ENCODE measurements at regions not wholly inside any gene's neighbourhood (a gene's known extent, or its start where the extent isn't known, plus 50 kb on each side); places are given as distances from the start of the nearest gene placed in this dataset.
"Not testable (repeated sequence)": the region's sequence is repeated elsewhere in the genome, so short reads cannot be mapped to it uniquely, and the experiment has no call there.

GRCh38 chr2:37769551-37769950 lies 98.1 kb upstream of the CDC42EP3 start:
- no peak overlapping the region for H3K27ac Mint-ChIP-seq
- H3K9me3 Mint-ChIP-seq, result no peaks in the 10 kb centered on the region
- H3K36me3 Mint-ChIP-seq (ENCODE audit: low read depth), result no peaks in the 10 kb centered on the region
- no peak overlapping the region for H3K4me3 Mint-ChIP-seq
- H3K27me3 Mint-ChIP-seq (ENCODE audit: low read depth), result no peaks in the 10 kb centered on the region
- H3K4me1 Mint-ChIP-seq (ENCODE audit: low read depth), result no peaks in the 10 kb centered on the region

GRCh38 chr2:37770797-37771196 lies 99.4 kb upstream of the CDC42EP3 start:
- Mint-ChIP-seq H3K4me1 (ENCODE audit: low read depth) (no peaks in the 10 kb centered on the region), H3K27ac (no peak overlapping the region), H3K4me3 (no peak overlapping the region), H3K9me3 (peaks cover 9% of the 10 kb centered on the region), H3K27me3 (ENCODE audit: low read depth) (no peaks in the 10 kb centered on the region), H3K36me3 (ENCODE audit: low read depth) (no peaks in the 10 kb centered on the region)

- Mint-ChIP-seq H3K4me1 (ENCODE audit: low read depth) (no peaks in the 10 kb centered on the region), H3K9me3 (peaks cover 10% of the 10 kb centered on the region), H3K36me3 (ENCODE audit: low read depth) (no peaks in the 10 kb centered on the region), H3K27ac (no peak overlapping the region), H3K27me3 (ENCODE audit: low read depth) (no peaks in the 10 kb centered on the region), H3K4me3 (no peak overlapping the region)
Measured at GRCh38 chr2:37771600-37772088, 100.2 kb upstream of the CDC42EP3 start.

GRCh38 chr2:37773371-37774130 lies 102.1 kb upstream of the CDC42EP3 start:
- Mint-ChIP-seq H3K4me1 (ENCODE audit: low read depth) (no peaks in the 10 kb centered on the region), H3K36me3 (ENCODE audit: low read depth) (no peaks in the 10 kb centered on the region), H3K27me3 (ENCODE audit: low read depth) (no peaks in the 10 kb centered on the region), H3K9me3 (peaks cover 10% of the 10 kb centered on the region), H3K27ac (no peak overlapping the region), H3K4me3 (no peak overlapping the region)

GRCh38 chr2:37774171-37774944 lies 102.9 kb upstream of the CDC42EP3 start:
- not testable (repeated sequence) for H3K27me3 Mint-ChIP-seq (ENCODE audit: low read depth); H3K27ac Mint-ChIP-seq; H3K4me3 Mint-ChIP-seq; H3K4me1 Mint-ChIP-seq (ENCODE audit: low read depth); H3K36me3 Mint-ChIP-seq (ENCODE audit: low read depth)
- peaks cover 10% of the 10 kb centered on the region for H3K9me3 Mint-ChIP-seq

GRCh38 chr2:37774976-37775907 lies 103.8 kb upstream of the CDC42EP3 start:
- Mint-ChIP-seq H3K36me3 (ENCODE audit: low read depth) (no peaks in the 10 kb centered on the region), H3K9me3 (peaks cover 10% of the 10 kb centered on the region), H3K27me3 (ENCODE audit: low read depth) (no peaks in the 10 kb centered on the region), H3K4me1 (ENCODE audit: low read depth) (no peaks in the 10 kb centered on the region), H3K27ac (no peak overlapping the region), H3K4me3 (no peak overlapping the region)

- Mint-ChIP-seq H3K9me3 (peaks cover 10% of the 10 kb centered on the region), H3K4me1 (ENCODE audit: low read depth) (no peaks in the 10 kb centered on the region), H3K27ac (no peak overlapping the region), H3K27me3 (ENCODE audit: low read depth) (no peaks in the 10 kb centered on the region), H3K36me3 (ENCODE audit: low read depth) (no peaks in the 10 kb centered on the region), H3K4me3 (no peak overlapping the region)
Measured at GRCh38 chr2:37775908-37776250, 104.4 kb upstream of the CDC42EP3 start.

- no peak overlapping the region for H3K27ac Mint-ChIP-seq
- H3K4me1 Mint-ChIP-seq (ENCODE audit: low read depth), result no peaks in the 10 kb centered on the region
- H3K9me3 Mint-ChIP-seq, result peaks cover 10% of the 10 kb centered on the region
- H3K27me3 Mint-ChIP-seq (ENCODE audit: low read depth), result no peaks in the 10 kb centered on the region
- no peak overlapping the region for H3K4me3 Mint-ChIP-seq
- H3K36me3 Mint-ChIP-seq (ENCODE audit: low read depth), result no peaks in the 10 kb centered on the region
Measured at GRCh38 chr2:37776487-37776886, 105.0 kb upstream of the CDC42EP3 start.

- H3K4me3 Mint-ChIP-seq, result no peak overlapping the region
- no peak overlapping the region for H3K27ac Mint-ChIP-seq
- peaks cover 10% of the 10 kb centered on the region for H3K9me3 Mint-ChIP-seq
- H3K36me3 Mint-ChIP-seq (ENCODE audit: low read depth), result no peaks in the 10 kb centered on the region
- H3K27me3 Mint-ChIP-seq (ENCODE audit: low read depth), result no peaks in the 10 kb centered on the region
- no peaks in the 10 kb centered on the region for H3K4me1 Mint-ChIP-seq (ENCODE audit: low read depth)
Measured at GRCh38 chr2:37779139-37779538, 107.7 kb upstream of the CDC42EP3 start.

GRCh38 chr2:37779611-37780386 lies 108.4 kb upstream of the CDC42EP3 start:
- Mint-ChIP-seq H3K4me3 (no peak overlapping the region), H3K27me3 (ENCODE audit: low read depth) (no peaks in the 10 kb centered on the region), H3K4me1 (ENCODE audit: low read depth) (no peaks in the 10 kb centered on the region), H3K27ac (no peak overlapping the region), H3K36me3 (ENCODE audit: low read depth) (no peaks in the 10 kb centered on the region), H3K9me3 (peaks cover 10% of the 10 kb centered on the region)

- H3K4me1 Mint-ChIP-seq (ENCODE audit: low read depth), result no peaks in the 10 kb centered on the region
- H3K4me3 Mint-ChIP-seq, result no peak overlapping the region
- peaks cover 6% of the 10 kb centered on the region for H3K9me3 Mint-ChIP-seq
- no peak overlapping the region for H3K27ac Mint-ChIP-seq
- H3K36me3 Mint-ChIP-seq (ENCODE audit: low read depth), result no peaks in the 10 kb centered on the region
- no peaks in the 10 kb centered on the region for H3K27me3 Mint-ChIP-seq (ENCODE audit: low read depth)
Measured at GRCh38 chr2:37780387-37780676, 108.9 kb upstream of the CDC42EP3 start.

GRCh38 chr2:37781028-37781427 lies 109.6 kb upstream of the CDC42EP3 start:
- Mint-ChIP-seq H3K27me3 (ENCODE audit: low read depth) (no peaks in the 10 kb centered on the region), H3K9me3 (no peaks in the 10 kb centered on the region), H3K4me1 (ENCODE audit: low read depth) (no peaks in the 10 kb centered on the region), H3K4me3 (no peak overlapping the region), H3K36me3 (ENCODE audit: low read depth) (no peaks in the 10 kb centered on the region), H3K27ac (no peak overlapping the region)

GRCh38 chr2:37782155-37782673 lies 110.8 kb upstream of the CDC42EP3 start:
- Mint-ChIP-seq H3K27me3 (ENCODE audit: low read depth) (no peaks in the 10 kb centered on the region), H3K27ac (no peak overlapping the region), H3K4me1 (ENCODE audit: low read depth) (no peaks in the 10 kb centered on the region), H3K36me3 (ENCODE audit: low read depth) (no peaks in the 10 kb centered on the region), H3K9me3 (peaks cover 2% of the 10 kb centered on the region), H3K4me3 (no peak overlapping the region)

All from T-helper 1 cell treated with Interleukin-12 subunit alpha and Interleukin-12 subunit beta and Interleukin-4 antibody, amounts not matched to agents 30 μg/mL and 1 μg/mL, for 36 hours (primary cell).